ENCODE measurements at regions not wholly inside any gene's neighbourhood (a gene's known extent, or its start where the extent isn't known, plus 50 kb on each side); places are given as distances from the start of the nearest gene placed in this dataset.

DNA sequence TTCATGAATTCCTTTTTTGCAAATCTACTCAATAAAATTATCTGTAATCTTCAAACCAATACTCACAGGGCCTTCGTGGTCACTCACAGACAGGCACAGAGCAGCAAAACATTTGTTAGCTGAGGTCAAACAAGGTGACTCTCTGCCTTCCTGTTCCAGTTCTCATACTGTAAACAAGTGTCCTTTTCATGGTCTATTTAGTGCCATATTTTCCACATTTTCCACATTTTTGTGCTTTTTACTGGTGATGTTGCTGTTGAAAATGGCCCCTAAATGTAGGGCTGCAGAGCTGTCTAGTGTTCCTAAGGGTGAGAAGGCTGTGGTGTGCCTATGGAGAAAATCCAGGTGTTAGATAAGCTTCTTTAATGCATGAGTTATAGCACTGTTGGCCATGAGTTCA is 133.1 kb upstream of the COL21A1 start:
- TF ChIP-seq CTCF (IDR thresholded peaks at IDR 0.05) (no peak), POLR2A (IDR thresholded peaks at IDR 0.05) (no peak), EP300 (IDR thresholded peaks at IDR 0.05) (no peak), POLR2AphosphoS5 (IDR thresholded peaks at IDR 0.05) (no peak)

Data from suprapubic skin (tissue), 4 donors.